ENCODE measurements at regions not wholly inside any gene's neighbourhood (a gene's known extent, or its start where the extent isn't known, plus 50 kb on each side); places are given as distances from the start of the nearest gene placed in this dataset.

DNA sequence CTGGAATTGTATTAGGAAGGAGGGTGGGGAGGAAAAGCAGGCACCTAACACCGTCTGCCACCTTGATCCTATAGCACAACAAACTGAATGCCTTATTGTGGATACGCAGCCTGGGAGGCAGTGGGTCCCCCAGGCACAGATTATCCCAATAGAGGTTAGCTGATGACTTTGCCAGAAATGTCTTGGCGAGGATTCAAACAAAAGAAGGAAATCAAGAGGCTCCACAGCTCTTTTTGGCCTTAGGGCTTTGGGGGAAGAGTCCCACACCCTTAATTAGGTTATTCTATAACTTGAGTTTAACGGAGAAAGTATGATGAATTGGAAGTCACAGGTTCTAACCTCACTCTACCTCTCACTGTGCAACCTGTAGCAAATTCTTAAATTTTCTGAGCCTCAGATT lies 102.0 kb downstream of the MRPL14 start:
- TF ChIP-seq BHLHE40 (IDR thresholded peaks at IDR 0.05; ENCODE audit: borderline replicate concordance) (no peak), CTBP1 (IDR thresholded peaks at IDR 0.05; ENCODE audit: borderline replicate concordance) (no peak), ELF4 (IDR thresholded peaks at IDR 0.05) (no peak), FOXM1 (IDR thresholded peaks at IDR 0.05; ENCODE audit: borderline replicate concordance) (no peak), FOXK2 (IDR thresholded peaks at IDR 0.05) (no peak), SUZ12 (IDR thresholded peaks at IDR 0.05) (no peak), SP1 (IDR thresholded peaks at IDR 0.05) (no peak)
